ENCODE measurements at regions not wholly inside any gene's neighbourhood (a gene's known extent, or its start where the extent isn't known, plus 50 kb on each side); places are given as distances from the start of the nearest gene placed in this dataset.

GRCh38 chr15:25565470-25566264 lies 126.8 kb upstream of the UBE3A start:
- H3K4me3 ChIP-seq (replicated peaks; ENCODE audit: low read depth, low read length), result no peak overlapping the region
- DNase-seq (ENCODE audit: low read depth), result no peak
- no peak for TF ChIP-seq CTCF (IDR thresholded peaks at IDR 0.05; ENCODE audit: low read length, missing control alignments)

GRCh38 chr15:25563596-25563995 lies 124.8 kb upstream of the UBE3A start:
- no peak for TF ChIP-seq CTCF (IDR thresholded peaks at IDR 0.05; ENCODE audit: low read length, missing control alignments)
- no peak overlapping the region for H3K4me3 ChIP-seq (replicated peaks; ENCODE audit: low read depth, low read length)
- no peak for DNase-seq (ENCODE audit: low read depth)

- no peak for TF ChIP-seq CTCF (IDR thresholded peaks at IDR 0.05; ENCODE audit: low read length, missing control alignments)
- no peak for DNase-seq (ENCODE audit: low read depth)
- no peak overlapping the region for H3K4me3 ChIP-seq (replicated peaks; ENCODE audit: low read depth, low read length)
Measured at GRCh38 chr15:25557926-25558325, 119.1 kb upstream of the UBE3A start.

GRCh38 chr15:25556136-25556535 lies 117.3 kb upstream of the UBE3A start:
- H3K4me3 ChIP-seq (replicated peaks; ENCODE audit: low read depth, low read length), result no peak overlapping the region
- DNase-seq (ENCODE audit: low read depth), result no peak
- TF ChIP-seq CTCF (IDR thresholded peaks at IDR 0.05; ENCODE audit: low read length, missing control alignments), result no peak

- no peak overlapping the region for H3K4me3 ChIP-seq (replicated peaks; ENCODE audit: low read depth, low read length)
- TF ChIP-seq CTCF (IDR thresholded peaks at IDR 0.05; ENCODE audit: low read length, missing control alignments), result no peak
- no peak for DNase-seq (ENCODE audit: low read depth)
Measured at GRCh38 chr15:25554640-25555039, 115.8 kb upstream of the UBE3A start.

- no peak overlapping the region for H3K4me3 ChIP-seq (replicated peaks; ENCODE audit: low read depth, low read length)
- TF ChIP-seq CTCF (IDR thresholded peaks at IDR 0.05; ENCODE audit: low read length, missing control alignments), result no peak
Measured at GRCh38 chr15:25548600-25548999, 109.8 kb upstream of the UBE3A start.

GRCh38 chr15:25545889-25546288 lies 107.1 kb upstream of the UBE3A start:
- no peak for DNase-seq (ENCODE audit: low read depth)
- no peak for TF ChIP-seq CTCF (IDR thresholded peaks at IDR 0.05; ENCODE audit: low read length, missing control alignments)
- no peak overlapping the region for H3K4me3 ChIP-seq (replicated peaks; ENCODE audit: low read depth, low read length)

More at GRCh38 chr15:25548600-25548999, 109.8 kb upstream of the UBE3A start:
- no peak for DNase-seq (ENCODE audit: low read depth)

Data from fibroblast of pulmonary artery (primary cell).